HL-60 (cell line): ENCODE measurements at regions not wholly inside any gene's neighbourhood (a gene's known extent, or its start where the extent isn't known, plus 50 kb on each side); places are given as distances from the start of the nearest gene placed in this dataset.

Experiments
- DNase-seq, 2 experiments: peaks; one replicate each; pipeline ENCODE4 v3.0.0-alpha.2; 2010 to 2020; ENCODE audit warnings: low read depth in 1 of 2, low spot score in 1 of 2
- H3K27ac ChIP-seq: fragments of 250-450 bp; sonication (Bioruptor Pico); replicated peaks from 2 replicates; pipeline ENCODE4 v1.5.1; 2020; ENCODE audit warnings: mild to moderate bottlenecking, moderate library complexity
- H3K27me3 ChIP-seq: fragments of 250-450 bp; sonication (Bioruptor Pico); 2 replicates; pipeline ENCODE4 v1.5.1; 2021; ENCODE audit warnings: mild to moderate bottlenecking, moderate library complexity; ENCODE audit not compliant: insufficient read depth, poor library complexity, severe bottlenecking
- H3K4me3 ChIP-seq: replicated peaks from 2 replicates; pipeline ENCODE4 v1.5.1; 2011; ENCODE audit warnings: mild to moderate bottlenecking, control low read depth, low read length; ENCODE audit not compliant: insufficient read depth
- CTCF ChIP-seq: IDR thresholded peaks from one replicate; pipeline ENCODE4 v1.5.1; 2011; ENCODE audit warnings: low read length, control low read depth, inconsistent platforms; ENCODE audit not compliant: insufficient read depth
- GABPA ChIP-seq: IDR thresholded peaks from 2 replicates; pipeline ENCODE4 v1.6.1; 2012; ENCODE audit warnings: low read depth
- POLR2AphosphoS5 ChIP-seq: IDR thresholded peaks from 2 replicates; pipeline ENCODE4 v1.6.1; 2012; ENCODE audit warnings: low read depth
- REST ChIP-seq: IDR thresholded peaks from 2 replicates; pipeline ENCODE4 v1.6.1; 2012; ENCODE audit warnings: low read depth; ENCODE audit not compliant: insufficient replicate concordance
- SPI1 ChIP-seq: IDR thresholded peaks from 2 replicates; pipeline ENCODE4 v1.6.1; 2012; ENCODE audit warnings: low read depth, mild to moderate bottlenecking, borderline replicate concordance

- no peak for DNase-seq
- TF ChIP-seq SPI1 = no peak
- TF ChIP-seq GABPA = no peak
- no peak for TF ChIP-seq CTCF
- TF ChIP-seq REST = no peak
- TF ChIP-seq POLR2AphosphoS5 = no peak
- Histone ChIP-seq H3K4me3 (no peak overlapping the region), H3K27ac (no peak overlapping the region), H3K27me3 (peaks cover 11% of the 10 kb centered on the region)
Measured at GRCh38 chr20:22944936-22945335, 90.2 kb upstream of the SSTR4 start.

GRCh38 chr20:22946596-22946995 lies 88.5 kb upstream of the SSTR4 start:
- H3K27me3 ChIP-seq = peaks cover 11% of the 10 kb centered on the region
- TF ChIP-seq REST (no peak), CTCF (no peak), SPI1 (no peak), GABPA (no peak), POLR2AphosphoS5 (no peak)
- no peak for DNase-seq
- no peak overlapping the region for H3K4me3 ChIP-seq
- no peak overlapping the region for H3K27ac ChIP-seq

GRCh38 chr20:22949331-22950109 lies 85.6 kb upstream of the SSTR4 start:
- no peak for TF ChIP-seq REST
- no peak for TF ChIP-seq CTCF
- TF ChIP-seq POLR2AphosphoS5 = no peak
- TF ChIP-seq SPI1 = no peak
- no peak for TF ChIP-seq GABPA
- no peak overlapping the region for H3K27ac ChIP-seq
- no peak overlapping the region for H3K4me3 ChIP-seq
- H3K27me3 ChIP-seq = peaks cover 13% of the 10 kb centered on the region
- no peak for DNase-seq
